ENCODE measurements at regions not wholly inside any gene's neighbourhood (a gene's known extent, or its start where the extent isn't known, plus 50 kb on each side); places are given as distances from the start of the nearest gene placed in this dataset.

- no peak for DNase-seq
- Mint-ChIP-seq H3K4me3 (no peak overlapping the region), H3K27ac (no peak overlapping the region), H3K9me3 (peaks cover 5% of the 10 kb centered on the region), H3K36me3 (no peaks in the 10 kb centered on the region), H3K27me3 (no peaks in the 10 kb centered on the region), H3K4me1 (no peaks in the 10 kb centered on the region)
- CTCF ChIA-PET = interaction anchor here (0.5 kb wide), 1 partner anchor 187 kb away, joined by 3 read pairs; no protein-coding TSS in a partner anchor
Observed at GRCh38 chr5:7015586-7016256, 302.5 kb downstream of the TENT4A start.

- Mint-ChIP-seq H3K9me3 (peaks cover 15% of the 10 kb centered on the region), H3K27me3 (no peaks in the 10 kb centered on the region), H3K27ac (no peak overlapping the region), H3K4me1 (no peaks in the 10 kb centered on the region), H3K4me3 (no peak overlapping the region), H3K36me3 (no peaks in the 10 kb centered on the region)
- DNase-seq = no peak
- CTCF ChIA-PET = no interaction called here
Observed at GRCh38 chr5:7016999-7017747, 303.9 kb downstream of the TENT4A start.

DNA sequence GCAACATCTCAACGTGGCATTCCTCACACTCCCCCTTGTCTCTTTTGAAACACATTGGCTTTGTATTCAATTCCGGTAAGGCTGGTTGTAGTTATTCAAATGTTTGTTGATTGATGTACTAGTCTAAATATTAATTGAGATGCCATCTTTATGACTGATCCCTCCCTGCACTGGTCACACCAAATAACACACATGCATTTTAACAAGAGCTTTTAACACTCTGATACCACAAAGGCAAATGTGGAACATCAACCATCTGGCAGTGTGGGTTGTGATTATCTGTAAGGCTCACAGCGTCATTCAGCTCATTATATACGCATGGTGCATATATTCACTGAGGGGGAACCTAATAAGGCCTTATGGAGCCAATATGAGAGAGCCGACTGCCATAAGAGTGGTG lies 305.0 kb downstream of the TENT4A start:
- DNase-seq = no peak
- Mint-ChIP-seq H3K27me3 (no peaks in the 10 kb centered on the region), H3K27ac (no peak overlapping the region), H3K9me3 (peaks cover 22% of the 10 kb centered on the region), H3K4me1 (no peaks in the 10 kb centered on the region), H3K4me3 (no peak overlapping the region), H3K36me3 (no peaks in the 10 kb centered on the region)
- CTCF ChIA-PET = no interaction called here

DNA sequence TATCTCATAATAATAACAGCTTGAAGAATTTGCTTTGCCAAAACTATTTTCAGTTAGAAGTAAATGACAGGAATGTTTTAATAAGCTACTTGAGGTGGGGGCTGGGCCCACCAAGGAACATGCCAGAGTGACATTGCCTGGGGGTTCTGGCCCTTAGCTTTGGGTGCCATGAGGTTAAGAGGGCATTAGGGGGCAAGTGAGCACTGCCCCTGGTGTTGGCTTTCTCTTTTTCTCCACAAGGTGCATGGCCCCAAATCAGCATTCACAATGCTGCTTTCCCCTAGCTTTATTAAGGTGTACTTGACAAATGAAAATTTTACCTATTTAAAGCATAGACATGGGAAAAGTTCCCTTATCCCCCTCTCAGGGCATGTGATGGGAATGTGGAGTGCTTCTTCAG lies 305.4 kb downstream of the TENT4A start:
- no peak overlapping the region for H3K27ac Mint-ChIP-seq
- H3K4me1 Mint-ChIP-seq = no peaks in the 10 kb centered on the region
- no peak overlapping the region for H3K4me3 Mint-ChIP-seq
- H3K36me3 Mint-ChIP-seq = no peaks in the 10 kb centered on the region
- no peak for DNase-seq
- CTCF ChIA-PET = no interaction called here
- no peaks in the 10 kb centered on the region for H3K27me3 Mint-ChIP-seq
- H3K9me3 Mint-ChIP-seq = peaks cover 25% of the 10 kb centered on the region

DNA sequence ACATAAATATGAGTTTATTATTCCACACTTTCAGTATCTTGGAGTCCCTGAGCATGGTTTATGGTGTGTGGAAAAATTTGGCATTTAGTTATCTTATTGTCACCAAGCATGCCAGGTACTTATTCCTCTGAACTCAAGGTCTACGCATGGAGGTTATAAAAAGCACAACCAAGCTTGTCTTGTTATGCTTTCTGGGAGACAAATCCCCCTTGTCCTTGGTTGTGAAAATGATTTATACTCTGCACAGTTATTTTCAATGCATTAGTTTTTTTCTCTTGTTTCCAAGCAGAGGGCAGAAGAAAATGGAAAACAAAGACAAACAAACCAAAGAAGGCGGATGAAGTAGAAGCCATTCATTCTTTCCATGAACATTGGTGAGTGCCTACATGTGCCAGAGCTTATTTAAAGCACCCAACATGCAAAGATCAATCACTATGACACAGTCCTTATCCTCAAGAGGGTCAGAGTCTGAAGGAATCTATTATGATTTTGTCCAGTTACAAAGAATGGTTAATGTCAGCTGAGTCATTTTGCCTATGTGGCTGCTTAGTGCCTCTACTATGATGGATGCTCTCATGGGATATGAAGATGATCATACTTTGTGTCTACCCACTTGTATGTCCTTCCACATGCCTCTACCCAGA lies 323.1 kb downstream of the TENT4A start:
- H3K9me3 Mint-ChIP-seq = peaks cover 5% of the 10 kb centered on the region
- no peak overlapping the region for H3K4me3 Mint-ChIP-seq
- no peak for DNase-seq
- H3K4me1 Mint-ChIP-seq = no peaks in the 10 kb centered on the region
- H3K27me3 Mint-ChIP-seq = no peaks in the 10 kb centered on the region
- H3K36me3 Mint-ChIP-seq = no peaks in the 10 kb centered on the region
- CTCF ChIA-PET = no interaction called here
- no peak overlapping the region for H3K27ac Mint-ChIP-seq

GRCh38 chr5:7039074-7039473 lies 325.8 kb downstream of the TENT4A start:
- no peak overlapping the region for H3K27ac Mint-ChIP-seq

GRCh38 chr5:7040111-7040510 lies 326.9 kb downstream of the TENT4A start:
- no peak overlapping the region for H3K27ac Mint-ChIP-seq
- peaks cover 5% of the 10 kb centered on the region for H3K9me3 Mint-ChIP-seq
- no peaks in the 10 kb centered on the region for H3K4me1 Mint-ChIP-seq
- DNase-seq = no peak
- CTCF ChIA-PET = no interaction called here
- H3K36me3 Mint-ChIP-seq = no peaks in the 10 kb centered on the region
- no peak overlapping the region for H3K4me3 Mint-ChIP-seq
- H3K27me3 Mint-ChIP-seq = no peaks in the 10 kb centered on the region

More at GRCh38 chr5:7039074-7039473, 325.8 kb downstream of the TENT4A start:
- CTCF ChIA-PET = no interaction called here
- DNase-seq = no peak
- no peak overlapping the region for H3K4me3 Mint-ChIP-seq
- H3K27me3 Mint-ChIP-seq = no peaks in the 10 kb centered on the region
- H3K36me3 Mint-ChIP-seq = no peaks in the 10 kb centered on the region
- H3K9me3 Mint-ChIP-seq = peaks cover 5% of the 10 kb centered on the region
- no peaks in the 10 kb centered on the region for H3K4me1 Mint-ChIP-seq

GRCh38 chr5:7043797-7044196 lies 330.6 kb downstream of the TENT4A start:
- Mint-ChIP-seq H3K36me3 (no peaks in the 10 kb centered on the region), H3K27me3 (no peaks in the 10 kb centered on the region), H3K9me3 (peaks cover 5% of the 10 kb centered on the region), H3K27ac (no peak overlapping the region), H3K4me1 (no peaks in the 10 kb centered on the region), H3K4me3 (no peak overlapping the region)
- CTCF ChIA-PET = no interaction called here
- DNase-seq = no peak

GRCh38 chr5:7047511-7048261 lies 334.5 kb downstream of the TENT4A start:
- DNase-seq = no peak
- CTCF ChIA-PET = no interaction called here
- Mint-ChIP-seq H3K4me1 (no peaks in the 10 kb centered on the region), H3K9me3 (no peaks in the 10 kb centered on the region), H3K4me3 (no peak overlapping the region), H3K27me3 (no peaks in the 10 kb centered on the region), H3K27ac (no peak overlapping the region), H3K36me3 (no peaks in the 10 kb centered on the region)

DNA sequence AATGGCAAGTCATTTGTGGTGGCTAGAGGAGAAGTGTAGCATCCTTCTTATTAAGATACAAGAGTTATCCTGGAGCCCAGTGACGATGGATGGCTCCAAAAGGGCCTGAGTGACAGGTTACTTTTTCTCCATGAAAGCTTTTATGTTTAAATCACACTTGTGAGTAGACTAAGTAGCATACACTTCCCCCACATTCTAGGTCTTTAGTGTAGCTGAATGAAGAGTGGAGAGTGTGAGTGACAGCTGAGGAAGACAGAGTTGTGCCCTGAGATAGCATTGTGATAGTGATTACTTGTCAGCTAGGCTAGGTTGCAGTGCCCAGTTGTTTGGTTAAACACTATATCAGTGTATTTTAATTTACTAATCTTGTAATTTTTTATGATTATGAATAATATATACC lies 337.8 kb downstream of the TENT4A start:
- no peak overlapping the region for H3K4me3 Mint-ChIP-seq
- no peaks in the 10 kb centered on the region for H3K4me1 Mint-ChIP-seq
- H3K27ac Mint-ChIP-seq = no peak overlapping the region
- peaks cover 3% of the 10 kb centered on the region for H3K9me3 Mint-ChIP-seq
- no peaks in the 10 kb centered on the region for H3K36me3 Mint-ChIP-seq
- H3K27me3 Mint-ChIP-seq = no peaks in the 10 kb centered on the region
- CTCF ChIA-PET = no interaction called here
- no peak for DNase-seq

DNA sequence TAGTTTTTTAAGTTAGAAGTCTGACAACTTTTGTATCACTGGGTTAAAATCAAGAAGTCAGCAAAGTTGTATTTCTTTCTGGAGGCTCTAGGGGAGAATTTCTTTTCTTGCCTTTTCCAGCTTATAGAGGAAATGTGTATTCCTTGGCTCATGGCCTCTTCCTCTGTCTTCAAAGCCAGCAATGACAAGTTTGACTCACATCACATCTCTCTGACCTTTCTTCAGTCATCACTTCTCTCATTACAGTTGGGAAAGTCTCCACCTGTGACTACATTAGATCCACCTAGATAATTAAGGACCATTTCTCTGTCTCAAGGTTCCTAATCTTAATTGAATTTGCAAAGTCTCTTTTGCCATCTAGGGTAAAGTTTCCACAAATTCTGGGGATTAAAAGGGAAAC lies 339.9 kb downstream of the TENT4A start:
- CTCF ChIA-PET = no interaction called here
- Mint-ChIP-seq H3K9me3 (peaks cover 3% of the 10 kb centered on the region), H3K4me1 (no peaks in the 10 kb centered on the region), H3K36me3 (no peaks in the 10 kb centered on the region), H3K27ac (no peak overlapping the region), H3K4me3 (no peak overlapping the region), H3K27me3 (no peaks in the 10 kb centered on the region)
- DNase-seq = no peak

DNA sequence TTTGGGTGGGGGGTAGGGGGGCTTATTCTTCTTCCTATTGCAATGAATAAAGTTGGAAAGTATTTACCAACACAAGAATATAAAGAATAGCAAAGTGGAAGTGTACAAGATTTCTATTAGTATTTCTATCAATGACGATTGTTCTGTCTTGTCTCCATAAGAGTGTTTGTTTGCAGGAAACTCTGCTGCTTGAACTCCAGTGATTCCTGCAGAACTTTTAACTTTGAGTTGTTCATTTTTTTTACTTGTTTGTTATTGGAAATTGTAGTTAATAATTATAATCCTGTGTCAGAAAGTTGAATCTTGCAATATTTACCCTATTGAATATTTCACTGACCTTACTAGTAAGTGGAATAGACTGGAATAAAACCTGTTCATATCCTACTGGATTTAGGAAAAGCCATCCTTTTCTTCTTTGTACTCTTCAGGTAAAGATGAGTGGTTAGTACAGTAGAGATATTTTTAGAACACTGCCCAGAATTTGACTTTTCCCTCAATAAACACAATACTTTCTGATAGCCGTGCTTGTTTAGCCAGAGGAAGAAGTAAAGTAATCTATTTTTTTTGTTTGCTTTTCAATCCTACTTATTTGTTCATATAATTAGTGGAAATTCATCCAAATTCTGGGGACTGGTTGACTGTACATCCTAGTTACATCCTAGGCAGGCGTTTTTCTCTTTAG lies 340.4 kb downstream of the TENT4A start:
- Mint-ChIP-seq H3K27me3 (no peaks in the 10 kb centered on the region), H3K4me3 (no peak overlapping the region), H3K9me3 (peaks cover 3% of the 10 kb centered on the region), H3K4me1 (no peaks in the 10 kb centered on the region), H3K36me3 (no peaks in the 10 kb centered on the region), H3K27ac (no peak overlapping the region)
- no peak for DNase-seq
- CTCF ChIA-PET = no interaction called here

- CTCF ChIA-PET = no interaction called here
- no peak for DNase-seq
- H3K4me3 Mint-ChIP-seq = no peak overlapping the region
- no peak overlapping the region for H3K27ac Mint-ChIP-seq
- no peaks in the 10 kb centered on the region for H3K27me3 Mint-ChIP-seq
- H3K4me1 Mint-ChIP-seq = no peaks in the 10 kb centered on the region
- H3K36me3 Mint-ChIP-seq = no peaks in the 10 kb centered on the region
- H3K9me3 Mint-ChIP-seq = peaks cover 6% of the 10 kb centered on the region
Observed at GRCh38 chr5:7066471-7067235, 329.3 kb upstream of the ADCY2 start.
